Cardiac muscle cell (in vitro differentiated cells and primary cell): ENCODE measurements at regions not wholly inside any gene's neighbourhood (a gene's known extent, or its start where the extent isn't known, plus 50 kb on each side); places are given as distances from the start of the nearest gene placed in this dataset.

Experiments
- DNase-seq, 2 donors: peaks; one replicate each; pipeline versions ENCODE4 v3.0.0 to v3.0.0-alpha.2; 2010 to 2017; ENCODE audit warnings: low read depth in 1 of 2, low spot score in 1 of 2
- H3K27ac ChIP-seq: fragments of 200-600 bp; sonication (generic); 2 replicates; pipeline ENCODE4 v1.5.1; 2016
- H3K27me3 ChIP-seq: fragments of 200-600 bp; sonication (generic); 2 replicates; pipeline ENCODE4 v1.6.0; 2016; ENCODE audit warnings: control low read depth
- H3K36me3 ChIP-seq: fragments of 200-600 bp; sonication (generic); 2 replicates; pipeline ENCODE4 v1.5.1; 2016; ENCODE audit warnings: control low read depth
- H3K4me1 ChIP-seq: fragments of 200-600 bp; sonication (generic); 2 replicates; pipeline ENCODE4 v1.8.1; 2017; ENCODE audit warnings: low read depth, mild to moderate bottlenecking, mixed run types
- H3K4me3 ChIP-seq: fragments of 200-600 bp; sonication (generic); 2 replicates; pipeline ENCODE4 v1.5.1; 2016; ENCODE audit warnings: mild to moderate bottlenecking
- H3K9me3 ChIP-seq: fragments of 200-600 bp; sonication (generic); 2 replicates; pipeline ENCODE4 v1.5.1; 2017; ENCODE audit warnings: low read depth, mild to moderate bottlenecking, control low read depth
- CTCF ChIP-seq: IDR thresholded peaks from 2 replicates; pipeline ENCODE4 v1.5.1; 2012; ENCODE audit warnings: low read depth, mild to moderate bottlenecking, low read length

DNA sequence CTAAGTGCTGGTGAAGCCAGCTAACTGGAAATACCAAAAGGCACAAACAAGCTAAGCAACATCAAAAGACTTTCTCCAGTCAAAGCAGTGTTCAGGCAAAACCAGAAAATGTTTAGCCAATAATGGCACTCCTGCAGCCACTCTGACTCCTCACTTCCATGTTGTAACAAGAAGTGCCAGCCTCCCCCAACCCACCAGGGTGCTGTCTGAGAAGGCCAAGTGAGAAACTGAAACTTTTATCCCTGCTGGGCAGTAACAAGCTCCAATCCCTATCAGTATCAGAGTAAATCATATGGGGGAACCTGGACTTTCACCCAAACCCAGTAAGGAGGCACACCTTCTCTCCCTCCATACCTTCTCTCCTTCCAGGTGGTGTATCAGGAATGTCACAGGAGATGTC is 414.8 kb upstream of the NMUR2 start:
- Histone ChIP-seq H3K4me3 (no peak overlapping the region), H3K9me3 (no peaks in the 10 kb centered on the region), H3K4me1 (no peaks in the 10 kb centered on the region), H3K27me3 (no peaks in the 10 kb centered on the region), H3K27ac (no peak overlapping the region), H3K36me3 (no peaks in the 10 kb centered on the region)
- no peak for TF ChIP-seq CTCF
- no peak for DNase-seq

- Histone ChIP-seq H3K36me3 (no peaks in the 10 kb centered on the region), H3K27me3 (no peaks in the 10 kb centered on the region), H3K9me3 (no peaks in the 10 kb centered on the region), H3K4me1 (no peaks in the 10 kb centered on the region), H3K27ac (no peak overlapping the region), H3K4me3 (no peak overlapping the region)
- no peak for TF ChIP-seq CTCF
- no peak for DNase-seq
Measured at GRCh38 chr5:152824316-152824715, 419.2 kb upstream of the NMUR2 start.

DNA sequence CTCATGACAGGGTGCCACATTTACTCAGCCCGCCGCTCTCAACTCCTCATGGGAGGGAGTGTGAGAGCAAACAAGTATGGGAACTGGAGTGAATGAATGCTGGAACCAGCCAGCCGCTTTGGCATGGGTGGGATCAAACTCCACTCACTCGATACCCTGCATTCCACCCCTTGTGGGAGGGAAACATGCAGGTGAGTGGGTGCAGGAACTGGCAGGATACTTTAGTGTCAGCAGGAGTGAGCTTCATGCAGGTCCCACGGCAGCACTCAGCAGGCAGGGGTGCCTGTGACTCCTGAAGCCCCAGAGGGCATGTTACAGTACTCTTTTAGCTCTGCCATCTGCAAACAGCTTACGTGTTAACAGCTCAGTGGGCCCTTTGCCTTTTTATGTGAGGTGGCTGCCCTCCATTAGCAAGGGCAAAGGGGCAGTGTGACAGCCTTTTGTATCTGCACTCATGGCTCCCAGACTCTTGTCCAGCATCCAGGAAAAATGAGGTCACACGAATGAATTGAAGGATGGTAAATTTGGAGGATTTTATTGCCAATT is 433.2 kb upstream of the NMUR2 start:
- H3K27ac ChIP-seq: no peak overlapping the region

DNA sequence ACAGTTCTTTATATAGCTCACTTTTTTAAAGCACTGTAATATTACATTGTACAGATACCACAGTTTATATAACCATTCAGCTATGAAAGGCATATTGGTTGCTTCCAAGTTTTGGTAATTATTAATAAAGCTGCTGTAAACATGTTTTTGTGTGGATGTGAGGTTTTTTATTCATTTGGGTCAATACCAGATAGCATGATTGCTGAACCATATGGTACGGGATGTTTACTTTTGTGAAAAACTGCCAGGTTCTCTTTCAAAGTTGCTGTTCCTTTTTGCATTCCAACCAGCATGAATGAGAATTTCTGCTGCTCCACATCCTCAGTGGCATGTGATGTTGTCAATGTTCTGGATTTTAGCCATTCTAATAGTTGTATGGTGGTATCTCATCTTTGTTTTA is 439.6 kb upstream of the NMUR2 start:
- Histone ChIP-seq H3K4me1 (no peaks in the 10 kb centered on the region), H3K9me3 (no peaks in the 10 kb centered on the region), H3K36me3 (no peaks in the 10 kb centered on the region), H3K27ac (no peak overlapping the region), H3K27me3 (no peaks in the 10 kb centered on the region), H3K4me3 (no peak overlapping the region)
- no peak for TF ChIP-seq CTCF
- no peak for DNase-seq

More for the DNA sequence above, 433.2 kb upstream of the NMUR2 start:
- no peaks in the 10 kb centered on the region for H3K27me3 ChIP-seq
- H3K9me3 ChIP-seq: no peaks in the 10 kb centered on the region
- H3K36me3 ChIP-seq: no peaks in the 10 kb centered on the region
- DNase-seq: peak in 1 of 2 donors; percentile 17
- TF ChIP-seq CTCF: no peak
- H3K4me3 ChIP-seq: no peak overlapping the region
- no peaks in the 10 kb centered on the region for H3K4me1 ChIP-seq

DNA sequence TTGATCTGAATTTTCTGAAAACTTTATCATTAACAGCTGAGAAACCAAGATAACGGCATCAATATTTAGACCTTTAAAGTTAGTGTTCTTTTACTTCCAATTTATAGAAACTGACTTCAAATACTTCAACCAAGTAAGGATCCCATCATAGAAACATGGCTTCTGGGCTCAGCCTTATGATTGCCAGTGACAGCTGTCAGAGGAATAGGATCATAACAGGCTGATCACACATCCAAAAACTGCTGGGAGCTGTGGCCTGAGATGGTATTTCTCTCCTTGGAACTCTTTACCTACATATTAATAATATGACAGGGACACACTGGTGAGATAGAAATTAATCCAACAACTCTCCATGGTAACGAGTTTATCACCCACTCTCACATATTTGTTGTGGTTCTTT is 448.3 kb upstream of the NMUR2 start:
- Histone ChIP-seq H3K4me3 (no peak overlapping the region), H3K27ac (no peak overlapping the region), H3K9me3 (no peaks in the 10 kb centered on the region), H3K27me3 (no peaks in the 10 kb centered on the region), H3K4me1 (peaks cover 11% of the 10 kb centered on the region), H3K36me3 (no peaks in the 10 kb centered on the region)
- TF ChIP-seq CTCF: no peak
- DNase-seq: no peak

- Histone ChIP-seq H3K9me3 (no peaks in the 10 kb centered on the region), H3K27ac (no peak overlapping the region), H3K27me3 (no peaks in the 10 kb centered on the region), H3K4me3 (no peak overlapping the region), H3K36me3 (no peaks in the 10 kb centered on the region), H3K4me1 (peaks cover 11% of the 10 kb centered on the region)
- no peak for TF ChIP-seq CTCF
- peak in 1 of 2 donors; percentile 42 for DNase-seq
Measured at GRCh38 chr5:152855441-152855840, 450.4 kb upstream of the NMUR2 start.
